ENCODE measurements at regions not wholly inside any gene's neighbourhood (a gene's known extent, or its start where the extent isn't known, plus 50 kb on each side); places are given as distances from the start of the nearest gene placed in this dataset.

DNA sequence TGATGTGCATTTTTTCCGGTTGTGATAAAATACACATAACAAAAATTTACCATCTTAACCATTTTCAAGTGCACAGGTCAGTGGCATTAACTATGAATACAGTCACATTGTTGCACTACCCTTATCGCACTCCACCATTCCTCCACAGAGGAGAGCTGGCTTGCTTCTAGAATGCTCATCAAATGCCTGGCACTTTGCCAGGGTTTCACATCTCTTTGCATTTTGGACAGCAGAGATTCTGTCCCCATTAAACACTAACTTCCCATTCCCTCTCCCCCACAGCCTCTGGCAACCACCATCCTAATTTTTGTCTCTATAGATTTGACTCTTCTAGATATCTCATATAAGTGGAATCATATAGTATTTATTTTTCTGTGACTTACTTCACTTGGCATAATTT is 165.0 kb downstream of the ASB1 start:
- Histone ChIP-seq H3K79me2 (ENCODE audit: insufficient read depth, low read length) (no peaks in the 10 kb centered on the region), H3K4me3 (replicated peaks in 1 of 3; ENCODE audit: low read depth in 2 of 3, low read length in 3 of 3) (no peak overlapping the region), H2AFZ (ENCODE audit: insufficient read depth, low read depth, low read length, poor library complexity, severe bottlenecking) (no peak overlapping the region), H3K4me1 (ENCODE audit: control insufficient read depth in 1 of 2, insufficient read depth in 2 of 2, low read length in 2 of 2) (no peaks in the 10 kb centered on the region), H3K36me3 (replicated peaks in 1 of 2; ENCODE audit: control insufficient read depth in 1 of 2, insufficient read depth in 2 of 2, low read length in 2 of 2) (no peaks in the 10 kb centered on the region), H3K27ac (ENCODE audit: low read depth in 1 of 2, low read length in 2 of 2) (no peak overlapping the region), H3K4me2 (replicated peaks; ENCODE audit: extremely low read depth, low read length, poor library complexity, severe bottlenecking) (no peak overlapping the region), H3K9me3 (replicated peaks in 1 of 2; ENCODE audit: control insufficient read depth in 1 of 2, insufficient read depth in 1 of 2, low read length in 2 of 2) (no peaks in the 10 kb centered on the region), H3K9ac (ENCODE audit: insufficient read depth, low read length, poor library complexity, severe bottlenecking) (no peak overlapping the region), H4K20me1 (ENCODE audit: insufficient read depth, low read length) (no peaks in the 10 kb centered on the region), H3K27me3 (ENCODE audit: control insufficient read depth in 2 of 2, insufficient read depth in 2 of 2, low read length in 2 of 2) (no peaks in the 10 kb centered on the region)
- Mint-ChIP-seq H3K4me3 (no peak overlapping the region), H3K27ac (no peak overlapping the region), H3K9me3 (peaks cover 0 to 2% (median 0%) of the 10 kb centered on the region in 7 donors), H3K4me1 (peaks cover 5% of the 10 kb centered on the region), H3K27me3 (ENCODE audit: low read depth in 3 of 3) (peaks cover 3 to 4% (median 4%) of the 10 kb centered on the region in 3 donors), H3K36me3 (no peaks in the 10 kb centered on the region)
- TF ChIP-seq CTCF (IDR thresholded peaks at IDR 0.05) = no peak
- WGBS (ENCODE audit: insufficient coverage) = 0% methylated on average over 1 of the region's 2 CpGs
- no peak for DNase-seq
- intact Hi-C loops (cut with micrococcal nuclease) = no loop called here

- Histone ChIP-seq H3K79me2 (ENCODE audit: insufficient read depth, low read length) (no peaks in the 10 kb centered on the region), H2AFZ (ENCODE audit: insufficient read depth, low read depth, low read length, poor library complexity, severe bottlenecking) (no peak overlapping the region), H3K4me1 (ENCODE audit: control insufficient read depth in 1 of 2, insufficient read depth in 2 of 2, low read length in 2 of 2) (no peaks in the 10 kb centered on the region), H3K4me3 (replicated peaks in 1 of 3; ENCODE audit: low read depth in 2 of 3, low read length in 3 of 3) (no peak overlapping the region), H4K20me1 (ENCODE audit: insufficient read depth, low read length) (no peaks in the 10 kb centered on the region), H3K27me3 (ENCODE audit: control insufficient read depth in 2 of 2, insufficient read depth in 2 of 2, low read length in 2 of 2) (no peaks in the 10 kb centered on the region), H3K36me3 (replicated peaks in 1 of 2; ENCODE audit: control insufficient read depth in 1 of 2, insufficient read depth in 2 of 2, low read length in 2 of 2) (no peaks in the 10 kb centered on the region), H3K4me2 (replicated peaks; ENCODE audit: extremely low read depth, low read length, poor library complexity, severe bottlenecking) (no peak overlapping the region), H3K9me3 (replicated peaks in 1 of 2; ENCODE audit: control insufficient read depth in 1 of 2, insufficient read depth in 1 of 2, low read length in 2 of 2) (no peaks in the 10 kb centered on the region), H3K9ac (ENCODE audit: insufficient read depth, low read length, poor library complexity, severe bottlenecking) (no peak overlapping the region), H3K27ac (ENCODE audit: low read depth in 1 of 2, low read length in 2 of 2) (no peak overlapping the region)
- H3K27ac Mint-ChIP-seq = no peak overlapping the region
- peaks cover 0 to 1% (median 0%) of the 10 kb centered on the region in 7 donors for H3K9me3 Mint-ChIP-seq
- H3K4me1 Mint-ChIP-seq = peaks cover 14% of the 10 kb centered on the region
- DNase-seq = no peak
- intact Hi-C loops (cut with micrococcal nuclease) = no loop called here
- no peak for TF ChIP-seq CTCF (IDR thresholded peaks at IDR 0.05)
- WGBS (ENCODE audit: insufficient coverage) = no CpG with 5 or more reads among the region's 12 CpGs
- H3K4me3 Mint-ChIP-seq = no peak overlapping the region
- no peaks in the 10 kb centered on the region for H3K36me3 Mint-ChIP-seq
- peaks cover 3 to 10% (median 3%) of the 10 kb centered on the region in 3 donors for H3K27me3 Mint-ChIP-seq (ENCODE audit: low read depth in 3 of 3)
These were observed 166.5 kb downstream of the ASB1 start for GRCh38 chr2:238593236-238593635.

Measured in CD14-positive monocyte (primary cell).